ENCODE measurements at regions not wholly inside any gene's neighbourhood (a gene's known extent, or its start where the extent isn't known, plus 50 kb on each side); places are given as distances from the start of the nearest gene placed in this dataset.

- TF ChIP-seq CTCF (optimal IDR thresholded peaks at IDR 0.05 in 1 of 3, IDR thresholded peaks at IDR 0.05 in 1 of 3, conservative IDR thresholded peaks at IDR 0.05 in 1 of 3; ENCODE audit: extremely low read depth in 1 of 3, insufficient read depth in 2 of 3, low read length in 3 of 3) (peak; percentile 17 to 59 (median 21)), EZH2 (IDR thresholded peaks at IDR 0.05; ENCODE audit: low read length) (no peak)
- Histone ChIP-seq H3K27ac (ENCODE audit: control insufficient read depth, insufficient read depth, low read length) (no peak overlapping the region), H4K20me1 (ENCODE audit: control insufficient read depth, extremely low read depth, insufficient read depth, low read length) (no peaks in the 10 kb centered on the region), H3K4me1 (ENCODE audit: control insufficient read depth, extremely low read depth, insufficient read depth, low read length) (no peaks in the 10 kb centered on the region), H2AFZ (ENCODE audit: control insufficient read depth, low read length) (no peak overlapping the region), H3K9me1 (ENCODE audit: control insufficient read depth, extremely low read depth, insufficient read depth, low read length) (no peaks in the 10 kb centered on the region), H3K27me3 (ENCODE audit: control insufficient read depth, extremely low read depth, insufficient read depth, low read length) (no peaks in the 10 kb centered on the region), H3K4me2 (ENCODE audit: control insufficient read depth, extremely low read depth, insufficient read depth, low read depth, low read length) (no peak overlapping the region), H3K79me2 (ENCODE audit: control insufficient read depth, insufficient read depth, low read length) (no peaks in the 10 kb centered on the region), H3K9me3 (ENCODE audit: control insufficient read depth, low read depth, low read length) (no peaks in the 10 kb centered on the region), H3K9ac (ENCODE audit: control insufficient read depth, extremely low read depth, insufficient read depth, low read length) (no peak overlapping the region), H3K4me3 (ENCODE audit: control insufficient read depth in 2 of 3, extremely low read depth in 1 of 3, insufficient read depth in 2 of 3, low read depth in 1 of 3, low read length in 3 of 3) (no peak overlapping the region), H3K36me3 (ENCODE audit: control insufficient read depth in 2 of 2, extremely low read depth in 1 of 2, insufficient read depth in 2 of 2, low read length in 2 of 2) (no peaks in the 10 kb centered on the region)
- FAIRE-seq (no peak), DNase-seq (ENCODE audit: low read depth, low spot score) (no peak)
- dilution Hi-C loops (cut with MboI; ENCODE audit: extremely low pct_ligation_motif_present, low sequenced_read_pairs) = no loop called here
Observed at GRCh38 chr11:104332110-104332509, 168.2 kb upstream of the PDGFD start.

- Histone ChIP-seq H3K36me3 (ENCODE audit: control insufficient read depth in 2 of 2, extremely low read depth in 1 of 2, insufficient read depth in 2 of 2, low read length in 2 of 2) (no peaks in the 10 kb centered on the region), H3K9ac (ENCODE audit: control insufficient read depth, extremely low read depth, insufficient read depth, low read length) (no peak overlapping the region), H3K79me2 (ENCODE audit: control insufficient read depth, insufficient read depth, low read length) (no peaks in the 10 kb centered on the region), H3K9me1 (ENCODE audit: control insufficient read depth, extremely low read depth, insufficient read depth, low read length) (no peaks in the 10 kb centered on the region), H4K20me1 (ENCODE audit: control insufficient read depth, extremely low read depth, insufficient read depth, low read length) (no peaks in the 10 kb centered on the region), H3K4me1 (ENCODE audit: control insufficient read depth, extremely low read depth, insufficient read depth, low read length) (no peaks in the 10 kb centered on the region), H3K4me3 (ENCODE audit: control insufficient read depth in 2 of 3, extremely low read depth in 1 of 3, insufficient read depth in 2 of 3, low read depth in 1 of 3, low read length in 3 of 3) (no peak overlapping the region), H3K27ac (ENCODE audit: control insufficient read depth, insufficient read depth, low read length) (no peak overlapping the region), H2AFZ (ENCODE audit: control insufficient read depth, low read length) (no peak overlapping the region), H3K9me3 (ENCODE audit: control insufficient read depth, low read depth, low read length) (no peaks in the 10 kb centered on the region), H3K27me3 (ENCODE audit: control insufficient read depth, extremely low read depth, insufficient read depth, low read length) (no peaks in the 10 kb centered on the region), H3K4me2 (ENCODE audit: control insufficient read depth, extremely low read depth, insufficient read depth, low read depth, low read length) (no peak overlapping the region)
- TF ChIP-seq EZH2 (IDR thresholded peaks at IDR 0.05; ENCODE audit: low read length) (no peak), CTCF (optimal IDR thresholded peaks at IDR 0.05 in 1 of 3, IDR thresholded peaks at IDR 0.05 in 1 of 3, conservative IDR thresholded peaks at IDR 0.05 in 1 of 3; ENCODE audit: extremely low read depth in 1 of 3, insufficient read depth in 2 of 3, low read length in 3 of 3) (no peak)
- DNase-seq (ENCODE audit: low read depth, low spot score) (no peak), FAIRE-seq (no peak)
- dilution Hi-C loops (cut with MboI; ENCODE audit: extremely low pct_ligation_motif_present, low sequenced_read_pairs) = no loop called here
Observed at GRCh38 chr11:104329078-104329665, 165.2 kb upstream of the PDGFD start.
